ENCODE measurements at regions not wholly inside any gene's neighbourhood (a gene's known extent, or its start where the extent isn't known, plus 50 kb on each side); places are given as distances from the start of the nearest gene placed in this dataset.
"Not testable (repeated sequence)": the region's sequence is repeated elsewhere in the genome, so short reads cannot be mapped to it uniquely, and the experiment has no call there.

DNA sequence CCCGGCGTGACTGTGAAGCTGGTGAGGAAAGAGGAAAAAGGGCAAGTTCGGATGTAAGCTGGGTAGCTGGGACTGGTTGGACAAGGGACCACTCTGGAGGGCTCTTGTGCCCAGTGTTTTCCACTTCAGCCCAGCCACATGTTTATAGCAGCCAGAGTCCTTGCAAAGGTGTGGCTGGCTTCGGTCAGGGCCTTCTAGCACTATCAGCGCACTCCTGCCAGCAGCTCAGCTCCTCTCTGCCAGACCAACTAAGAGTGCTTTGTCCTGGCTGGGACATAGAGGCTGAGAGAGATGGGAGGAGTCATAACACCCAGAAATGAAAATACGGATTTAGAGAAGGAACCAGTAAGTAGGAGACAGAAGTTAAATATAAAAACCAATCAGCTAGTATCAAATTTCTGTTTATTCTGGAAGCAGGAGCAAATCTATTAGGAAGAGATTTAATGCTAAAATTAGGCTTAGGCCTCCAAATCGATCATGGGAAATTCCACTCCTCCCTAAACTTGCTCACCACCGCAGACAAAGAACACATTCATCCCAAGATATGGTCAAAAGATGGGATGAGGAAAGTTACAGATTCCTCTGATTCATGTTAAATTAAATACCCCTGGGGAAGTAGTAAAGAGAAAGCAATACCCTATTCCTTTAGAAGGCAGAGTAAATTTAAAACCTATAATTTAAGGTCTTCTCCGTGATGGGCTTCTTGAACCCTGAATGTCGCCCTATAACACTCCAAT is 135.0 kb downstream of the RALA start:
- Histone ChIP-seq H3K9me3 (ENCODE audit: insufficient read depth, low read depth, low read length) (peaks cover 7% of the 10 kb centered on the region; the same call in 1 of the 2 replicates), H3K9ac (ENCODE audit: low read depth, low read length) (no peak overlapping the region), H3K27ac (ENCODE audit: low read depth, low read length) (no peak overlapping the region), H3K36me3 (ENCODE audit: insufficient read depth, low read length) (no peaks in the 10 kb centered on the region), H3K27me3 (ENCODE audit: insufficient read depth, low read length) (no peaks in the 10 kb centered on the region), H3K4me3 (ENCODE audit: low read length) (no peak overlapping the region), H3K4me1 (ENCODE audit: insufficient read depth, low read length) (peaks cover 28% of the 10 kb centered on the region)
- 88% methylated on average over 7 of the region's 10 CpGs for WGBS

- Histone ChIP-seq H3K9me3 (ENCODE audit: insufficient read depth, low read depth, low read length) (peaks cover 7% of the 10 kb centered on the region; the same call in 1 of the 2 replicates), H3K4me1 (ENCODE audit: insufficient read depth, low read length) (peaks cover 22% of the 10 kb centered on the region), H3K27me3 (ENCODE audit: insufficient read depth, low read length) (no peaks in the 10 kb centered on the region), H3K36me3 (ENCODE audit: insufficient read depth, low read length) (no peaks in the 10 kb centered on the region), H3K4me3 (ENCODE audit: low read length) (no peak overlapping the region), H3K9ac (ENCODE audit: low read depth, low read length) (no peak overlapping the region), H3K27ac (ENCODE audit: low read depth, low read length) (no peak overlapping the region)
- WGBS, result 90% methylated on average over 5 of the region's 6 CpGs
Observed at GRCh38 chr7:39761449-39761848, 138.1 kb downstream of the RALA start.

DNA sequence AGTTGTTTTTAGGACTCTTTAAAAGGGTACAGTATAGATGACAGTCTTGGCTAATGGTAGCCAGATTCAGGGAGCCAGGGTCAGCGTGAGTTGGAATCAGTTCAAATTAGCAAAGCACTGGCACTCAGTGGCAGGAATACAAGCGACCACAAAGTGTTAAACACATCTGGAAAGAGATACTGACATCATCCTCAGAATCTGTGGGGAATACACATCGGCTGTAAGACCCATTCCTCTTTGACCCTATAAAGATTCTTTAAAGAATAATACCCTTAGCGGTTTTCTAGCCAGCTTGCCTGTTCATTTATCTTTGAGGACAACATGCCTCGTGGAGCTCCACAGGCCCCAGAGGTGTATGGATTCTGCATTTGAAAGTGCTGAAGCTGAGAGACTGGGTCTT is 139.1 kb downstream of the RALA start:
- H3K27me3 ChIP-seq (ENCODE audit: insufficient read depth, low read length); H3K36me3 ChIP-seq (ENCODE audit: insufficient read depth, low read length); H3K9me3 ChIP-seq (ENCODE audit: insufficient read depth, low read depth, low read length); H3K4me3 ChIP-seq (ENCODE audit: low read length); H3K9ac ChIP-seq (ENCODE audit: low read depth, low read length); H3K27ac ChIP-seq (ENCODE audit: low read depth, low read length): not testable (repeated sequence)
- 72% methylated on average over 5 of the region's 5 CpGs for WGBS
- peaks cover 22% of the 10 kb centered on the region for H3K4me1 ChIP-seq (ENCODE audit: insufficient read depth, low read length)

- H3K9me3 ChIP-seq (ENCODE audit: insufficient read depth, low read depth, low read length), result not testable (repeated sequence)
- WGBS, result 54% methylated on average over 5 of the region's 5 CpGs
Observed at GRCh38 chr7:39762881-39763280, 139.5 kb downstream of the RALA start.

GRCh38 chr7:39765833-39766232 is 142.5 kb downstream of the RALA start:
- H3K27ac ChIP-seq (ENCODE audit: low read depth, low read length); H3K27me3 ChIP-seq (ENCODE audit: insufficient read depth, low read length); H3K36me3 ChIP-seq (ENCODE audit: insufficient read depth, low read length); H3K9ac ChIP-seq (ENCODE audit: low read depth, low read length); H3K4me3 ChIP-seq (ENCODE audit: low read length); H3K9me3 ChIP-seq (ENCODE audit: insufficient read depth, low read depth, low read length): not testable (repeated sequence)
- H3K4me1 ChIP-seq (ENCODE audit: insufficient read depth, low read length), result peaks cover 18% of the 10 kb centered on the region; the same call in 1 of the 2 replicates
- WGBS, result 95% methylated on average over 4 of the region's 4 CpGs

More at GRCh38 chr7:39762881-39763280, 139.5 kb downstream of the RALA start:
- H3K36me3 ChIP-seq (ENCODE audit: insufficient read depth, low read length); H3K27me3 ChIP-seq (ENCODE audit: insufficient read depth, low read length); H3K9ac ChIP-seq (ENCODE audit: low read depth, low read length); H3K27ac ChIP-seq (ENCODE audit: low read depth, low read length); H3K4me3 ChIP-seq (ENCODE audit: low read length): not testable (repeated sequence)
- peaks cover 22% of the 10 kb centered on the region for H3K4me1 ChIP-seq (ENCODE audit: insufficient read depth, low read length)

GRCh38 chr7:39768439-39768838 is 145.1 kb downstream of the RALA start:
- WGBS, result 62% methylated on average over 2 of the region's 4 CpGs
- H3K4me1 ChIP-seq (ENCODE audit: insufficient read depth, low read length); H3K9me3 ChIP-seq (ENCODE audit: insufficient read depth, low read depth, low read length); H3K4me3 ChIP-seq (ENCODE audit: low read length); H3K9ac ChIP-seq (ENCODE audit: low read depth, low read length); H3K27me3 ChIP-seq (ENCODE audit: insufficient read depth, low read length); H3K36me3 ChIP-seq (ENCODE audit: insufficient read depth, low read length); H3K27ac ChIP-seq (ENCODE audit: low read depth, low read length): not testable (repeated sequence)

- H3K4me1 ChIP-seq (ENCODE audit: insufficient read depth, low read length); H3K27me3 ChIP-seq (ENCODE audit: insufficient read depth, low read length): not testable (repeated sequence)
- 91% methylated on average over 9 of the region's 9 CpGs for WGBS
Observed at GRCh38 chr7:39774341-39774851, 151.0 kb downstream of the RALA start.

GRCh38 chr7:39781557-39781956 is 158.2 kb downstream of the RALA start:
- not testable (repeated sequence) for H3K4me1 ChIP-seq (ENCODE audit: insufficient read depth, low read length); H3K9ac ChIP-seq (ENCODE audit: low read depth, low read length); H3K4me3 ChIP-seq (ENCODE audit: low read length); H3K36me3 ChIP-seq (ENCODE audit: insufficient read depth, low read length); H3K9me3 ChIP-seq (ENCODE audit: insufficient read depth, low read depth, low read length); H3K27me3 ChIP-seq (ENCODE audit: insufficient read depth, low read length); H3K27ac ChIP-seq (ENCODE audit: low read depth, low read length)
- WGBS, result 91% methylated on average over 4 of the region's 4 CpGs

More at GRCh38 chr7:39774341-39774851, 151.0 kb downstream of the RALA start:
- H3K4me3 ChIP-seq (ENCODE audit: low read length); H3K36me3 ChIP-seq (ENCODE audit: insufficient read depth, low read length); H3K9ac ChIP-seq (ENCODE audit: low read depth, low read length); H3K9me3 ChIP-seq (ENCODE audit: insufficient read depth, low read depth, low read length); H3K27ac ChIP-seq (ENCODE audit: low read depth, low read length): not testable (repeated sequence)

DNA sequence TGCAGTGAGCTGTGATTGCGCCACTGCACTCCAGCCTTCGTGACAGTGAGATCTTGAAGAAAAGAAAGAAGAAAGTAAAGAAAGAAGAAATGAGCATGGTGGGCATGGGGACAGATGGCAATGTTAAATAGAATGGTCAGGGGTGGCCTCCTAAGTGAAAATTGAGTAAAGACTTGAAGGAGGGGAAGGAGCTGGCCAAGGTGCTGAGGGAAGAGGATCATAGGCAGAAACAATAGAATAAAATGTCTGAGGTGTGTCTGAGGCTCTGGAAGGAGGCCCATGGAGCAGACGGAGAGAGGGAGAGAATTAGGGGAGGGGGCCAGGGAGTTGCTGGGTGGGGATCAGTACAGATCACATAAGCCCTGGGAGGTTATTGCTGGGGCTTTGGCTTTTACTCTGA is 163.1 kb downstream of the RALA start:
- not testable (repeated sequence) for H3K9me3 ChIP-seq (ENCODE audit: insufficient read depth, low read depth, low read length)
- WGBS, result 85% methylated on average over 3 of the region's 3 CpGs

GRCh38 chr7:39791035-39791434 is 159.0 kb upstream of the CDK13 start:
- H3K27ac ChIP-seq (ENCODE audit: low read depth, low read length); H3K9me3 ChIP-seq (ENCODE audit: insufficient read depth, low read depth, low read length); H3K36me3 ChIP-seq (ENCODE audit: insufficient read depth, low read length); H3K27me3 ChIP-seq (ENCODE audit: insufficient read depth, low read length); H3K9ac ChIP-seq (ENCODE audit: low read depth, low read length); H3K4me1 ChIP-seq (ENCODE audit: insufficient read depth, low read length); H3K4me3 ChIP-seq (ENCODE audit: low read length): not testable (repeated sequence)
- 77% methylated on average over 2 of the region's 4 CpGs for WGBS

More for the DNA sequence above, 163.1 kb downstream of the RALA start:
- H3K27ac ChIP-seq (ENCODE audit: low read depth, low read length); H3K4me3 ChIP-seq (ENCODE audit: low read length); H3K4me1 ChIP-seq (ENCODE audit: insufficient read depth, low read length); H3K36me3 ChIP-seq (ENCODE audit: insufficient read depth, low read length); H3K9ac ChIP-seq (ENCODE audit: low read depth, low read length); H3K27me3 ChIP-seq (ENCODE audit: insufficient read depth, low read length): not testable (repeated sequence)

DNA sequence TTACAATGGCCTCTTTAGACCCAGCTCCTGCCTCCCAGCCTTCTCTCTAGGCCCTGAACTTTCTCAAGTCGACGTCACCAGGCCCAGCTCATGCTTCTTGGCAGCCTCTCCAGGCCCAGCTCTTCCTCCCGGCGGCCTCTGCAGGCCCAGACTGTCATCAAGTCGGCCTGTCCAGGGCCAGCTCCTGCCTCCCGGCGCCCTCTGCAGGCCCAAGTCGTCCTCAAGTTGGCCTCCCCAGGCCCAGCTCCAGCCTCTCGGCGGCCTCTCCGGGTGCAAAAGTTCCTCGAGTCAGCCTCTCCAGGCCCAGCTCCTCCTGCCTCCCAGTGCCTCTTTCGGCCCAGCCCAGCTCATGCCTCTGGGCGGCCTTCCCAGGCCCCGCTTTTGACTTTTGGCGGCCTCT is 158.1 kb upstream of the CDK13 start:
- not testable (repeated sequence) for H3K27me3 ChIP-seq (ENCODE audit: insufficient read depth, low read length); H3K27ac ChIP-seq (ENCODE audit: low read depth, low read length); H3K9me3 ChIP-seq (ENCODE audit: insufficient read depth, low read depth, low read length); H3K9ac ChIP-seq (ENCODE audit: low read depth, low read length); H3K36me3 ChIP-seq (ENCODE audit: insufficient read depth, low read length); H3K4me1 ChIP-seq (ENCODE audit: insufficient read depth, low read length); H3K4me3 ChIP-seq (ENCODE audit: low read length)
- 85% methylated on average over 15 of the region's 16 CpGs for WGBS

GRCh38 chr7:39793026-39793425 is 157.0 kb upstream of the CDK13 start:
- not testable (repeated sequence) for H3K9me3 ChIP-seq (ENCODE audit: insufficient read depth, low read depth, low read length); H3K4me1 ChIP-seq (ENCODE audit: insufficient read depth, low read length); H3K4me3 ChIP-seq (ENCODE audit: low read length); H3K27me3 ChIP-seq (ENCODE audit: insufficient read depth, low read length); H3K27ac ChIP-seq (ENCODE audit: low read depth, low read length); H3K9ac ChIP-seq (ENCODE audit: low read depth, low read length); H3K36me3 ChIP-seq (ENCODE audit: insufficient read depth, low read length)
- 95% methylated on average over 22 of the region's 22 CpGs for WGBS

All from HUES64 (cell line).